Pancreas (tissue), 10 donors: ENCODE measurements at regions not wholly inside any gene's neighbourhood (a gene's known extent, or its start where the extent isn't known, plus 50 kb on each side); places are given as distances from the start of the nearest gene placed in this dataset.
A peak's percentile ranks its signal among the peaks of the same experiment; 100 is the strongest.

Experiments
- ATAC-seq, 4 donors: fragments of 200-7000 bp; cut with Tn5 transposase; one replicate each; pipeline versions ENCODE4 v1.8.0 to v1.9.1; 2020; ENCODE audit warnings: mild to moderate bottlenecking in 4 of 4, moderate library complexity in 4 of 4
- DNase-seq, 6 donors: peaks; one replicate each; pipeline ENCODE4 v3.0.0-alpha.2; 2020
- FAIRE-seq: peaks from 2 replicates; lab custom pipeline; 2012; peaks lifted over from hg19 to GRCh38; lab: Jason Lieb, UNC
- H3K27ac ChIP-seq, 4 donors: fragments of 200-600 bp; sonication (generic); 1 replicate in 3 of 4; 2 replicates in 1 of 4; pipeline versions ENCODE4 v1.5.0 to v1.8.0; 2020
- H3K27me3 ChIP-seq, 4 donors: fragments of 200-600 bp; one replicate each; pipeline ENCODE4 v1.8.0; 2021
- H3K36me3 ChIP-seq, 3 donors: fragments of 200-600 bp; sonication (generic) in 1 of 3; one replicate each; pipeline versions ENCODE4 v1.5.0 to v1.8.0; 2020 to 2021
- H3K4me1 ChIP-seq, 3 donors: fragments of 200-600 bp; one replicate each; pipeline ENCODE4 v1.8.0; 2021
- H3K4me3 ChIP-seq, 4 donors: fragments of 200-600 bp; sonication (generic) in 2 of 4; one replicate each; pipeline versions ENCODE4 v1.5.0 to v1.8.0; 2020 to 2021
- H3K9me3 ChIP-seq, 4 donors: fragments of 200-600 bp; one replicate each; pipeline ENCODE4 v1.8.0; 2021
- WGBS, 2 donors: extraction: QIAGEN DNeasy Blood & Tissue Kit; methylation state at CpG; one replicate each; pipeline ENCODE4 v1.1.7; 2013; 5-methylcytosine and 5-hydroxymethylcytosine counted together
- intact Hi-C, 3 donors: fragments of 100-400 bp; cut with DNase I; formaldehyde crosslinking; loops; one replicate each; pipeline versions ENCODE4 v1.11.1 to v1.14.2; 2022
- TF ChIP-seq, protein P1 (sequence below), 4 donors: fragments of 200-600 bp; sonication (generic) in 3 of 4; IDR thresholded peaks; one replicate each; pipeline versions ENCODE4 v1.5.0 to v1.8.0; 2021; ENCODE audit warnings: antibody characterized with exemption in 4 of 4
- donor health status: healthy with polysubstance abuse.
- donor health status: DM: no; HTN: no; CAD: no; lungs with moderate emphysema.
- donor health status: DM: no; HTN: no; CAD: no.
- donor health status: control.
- donor health status: control.
- donor health status: Bipolar disorder and iron deficiency.
- donor health status: DM: yes; HTN: yes; CAD: no.
- donor health status: DM: no; HTN: no; CAD: no.
- donor health status: DM: no; HTN: no; CAD: no.
- donor health status: DM: yes; HTN: yes; CAD: no.

GRCh38 chr12:123085730-123086487 is 65.0 kb downstream of the PITPNM2 start:
- DNase-seq (peak in 3 of 6 donors; percentile 31 to 81 (median 56)), FAIRE-seq (no peak), ATAC-seq (peak; percentile 40 to 81 (median 75))
- H3K4me1 ChIP-seq = peaks cover 0 to 11% (median 4%) of the 10 kb centered on the region in 3 donors
- no peak overlapping the region for H3K4me3 ChIP-seq
- 73% methylated on average over 10 of the region's 10 CpGs for WGBS, 2 donors
- H3K27ac ChIP-seq = peak overlapping the region in 2 of 4 donors; percentile 4 to 5
- no peaks in the 10 kb centered on the region for H3K27me3 ChIP-seq
- no peaks in the 10 kb centered on the region for H3K36me3 ChIP-seq
- no peaks in the 10 kb centered on the region for H3K9me3 ChIP-seq
- intact Hi-C loops = no loop called here
- TF ChIP-seq, protein P1, sequence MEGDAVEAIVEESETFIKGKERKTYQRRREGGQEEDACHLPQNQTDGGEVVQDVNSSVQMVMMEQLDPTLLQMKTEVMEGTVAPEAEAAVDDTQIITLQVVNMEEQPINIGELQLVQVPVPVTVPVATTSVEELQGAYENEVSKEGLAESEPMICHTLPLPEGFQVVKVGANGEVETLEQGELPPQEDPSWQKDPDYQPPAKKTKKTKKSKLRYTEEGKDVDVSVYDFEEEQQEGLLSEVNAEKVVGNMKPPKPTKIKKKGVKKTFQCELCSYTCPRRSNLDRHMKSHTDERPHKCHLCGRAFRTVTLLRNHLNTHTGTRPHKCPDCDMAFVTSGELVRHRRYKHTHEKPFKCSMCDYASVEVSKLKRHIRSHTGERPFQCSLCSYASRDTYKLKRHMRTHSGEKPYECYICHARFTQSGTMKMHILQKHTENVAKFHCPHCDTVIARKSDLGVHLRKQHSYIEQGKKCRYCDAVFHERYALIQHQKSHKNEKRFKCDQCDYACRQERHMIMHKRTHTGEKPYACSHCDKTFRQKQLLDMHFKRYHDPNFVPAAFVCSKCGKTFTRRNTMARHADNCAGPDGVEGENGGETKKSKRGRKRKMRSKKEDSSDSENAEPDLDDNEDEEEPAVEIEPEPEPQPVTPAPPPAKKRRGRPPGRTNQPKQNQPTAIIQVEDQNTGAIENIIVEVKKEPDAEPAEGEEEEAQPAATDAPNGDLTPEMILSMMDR (IDR thresholded peaks at IDR 0.05) = no peak

DNA sequence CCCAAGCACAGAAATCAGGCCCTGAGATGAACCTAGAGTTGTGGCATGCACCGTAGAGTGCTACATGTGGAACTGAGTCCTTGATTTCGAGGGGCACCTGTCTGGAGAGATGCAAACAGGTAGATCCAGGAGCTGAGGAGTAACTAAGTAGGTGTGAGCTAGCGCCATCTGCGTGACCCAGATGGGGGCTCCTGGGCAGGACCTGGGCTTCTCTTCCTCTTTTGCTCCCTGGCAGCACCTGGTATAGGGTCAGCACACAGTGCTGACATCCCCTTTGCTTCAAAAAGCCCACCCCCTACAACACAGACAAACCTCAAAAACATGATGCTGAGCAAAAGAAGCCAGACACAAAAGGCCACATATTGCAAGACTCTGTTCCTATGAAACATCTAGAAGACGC is 65.8 kb downstream of the PITPNM2 start:
- H3K9me3 ChIP-seq = no peaks in the 10 kb centered on the region
- no peak for FAIRE-seq
- TF ChIP-seq, protein P1 (IDR thresholded peaks at IDR 0.05) = no peak
- 84 to 91% methylated on average over 5 of the region's 5 CpGs for WGBS, 2 donors
- ATAC-seq = no peak
- no peak overlapping the region for H3K27ac ChIP-seq
- no peaks in the 10 kb centered on the region for H3K36me3 ChIP-seq
- peaks cover 0 to 11% (median 4%) of the 10 kb centered on the region in 3 donors for H3K4me1 ChIP-seq
- intact Hi-C loops = no loop called here
- no peak overlapping the region for H3K4me3 ChIP-seq
- no peaks in the 10 kb centered on the region for H3K27me3 ChIP-seq
- no peak for DNase-seq

DNA sequence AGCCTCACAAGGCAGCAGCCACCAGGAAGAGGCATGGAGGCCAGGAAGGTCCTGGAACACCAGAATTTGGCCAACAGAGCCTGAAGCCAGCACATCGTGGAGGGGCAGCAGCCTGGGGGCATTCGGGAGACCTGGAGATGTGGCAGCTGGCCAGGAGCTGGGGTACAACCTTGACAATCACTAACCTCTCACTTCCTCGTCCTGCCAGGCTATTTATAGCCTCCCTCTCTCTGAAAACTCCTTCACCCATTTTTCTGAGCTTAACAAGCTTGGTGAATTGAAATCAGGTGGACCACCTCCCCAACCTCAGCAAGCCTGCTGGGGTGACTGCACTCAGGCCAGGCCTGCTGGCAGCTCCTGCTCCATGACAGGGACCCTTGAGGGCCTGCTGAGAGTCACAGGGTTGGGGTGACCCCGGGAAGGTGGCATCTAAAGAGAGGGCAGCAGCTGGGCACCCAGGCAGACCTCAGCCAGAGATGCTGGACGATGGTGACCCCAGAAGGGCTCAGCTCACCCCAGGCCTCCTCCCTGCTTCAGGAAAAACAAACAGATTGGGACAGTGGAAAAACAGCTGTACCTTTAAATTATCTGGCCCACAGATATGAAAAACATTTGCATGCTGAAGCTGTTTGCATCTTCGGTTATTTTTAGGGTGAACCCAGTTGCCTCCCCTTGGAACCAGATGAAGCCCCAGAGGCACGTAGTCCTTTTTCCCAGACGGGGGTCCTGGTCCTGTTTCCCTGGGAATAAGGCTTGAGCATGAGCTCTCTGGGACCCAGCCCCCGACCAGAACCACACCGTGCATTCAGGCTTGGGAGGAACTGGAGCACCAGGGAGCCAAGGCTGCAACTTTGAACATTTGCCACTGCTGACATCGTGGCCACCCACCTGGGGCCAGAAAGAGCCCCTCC is 67.0 kb downstream of the PITPNM2 start:
- TF ChIP-seq, protein P1 (IDR thresholded peaks at IDR 0.05) = no peak
- FAIRE-seq (no peak), ATAC-seq (no peak), DNase-seq (no peak)
- Histone ChIP-seq H3K4me1 (peaks cover 0 to 11% (median 4%) of the 10 kb centered on the region in 3 donors), H3K27me3 (no peaks in the 10 kb centered on the region), H3K27ac (no peak overlapping the region), H3K36me3 (no peaks in the 10 kb centered on the region), H3K4me3 (no peak overlapping the region), H3K9me3 (no peaks in the 10 kb centered on the region)
- intact Hi-C loops = no loop called here
- 44 to 61% methylated on average over 11 of the region's 11 CpGs for WGBS, 2 donors

DNA sequence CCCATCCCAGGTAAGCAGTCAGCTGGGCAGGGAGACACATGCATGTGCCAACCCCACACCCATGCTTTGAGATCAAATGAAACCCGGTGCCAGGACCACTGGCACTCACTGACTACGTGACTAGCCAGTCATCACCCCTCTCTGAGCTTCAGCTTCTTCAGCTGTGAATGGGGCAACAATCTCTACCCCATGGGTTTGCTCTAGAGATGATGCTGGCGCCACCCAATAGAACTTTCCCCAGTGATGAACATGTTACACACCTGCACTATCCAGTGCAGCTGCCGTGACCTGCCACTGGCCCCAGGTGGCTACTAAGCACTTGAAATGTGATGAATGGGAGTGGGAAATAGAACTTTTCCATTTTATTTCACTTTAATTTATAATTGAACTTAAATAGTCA is 70.3 kb downstream of the PITPNM2 start:
- 88 to 91% methylated on average over 4 of the region's 4 CpGs for WGBS, 2 donors
- Histone ChIP-seq H3K27ac (no peak overlapping the region), H3K36me3 (no peaks in the 10 kb centered on the region), H3K27me3 (no peaks in the 10 kb centered on the region), H3K4me3 (no peak overlapping the region), H3K9me3 (no peaks in the 10 kb centered on the region), H3K4me1 (peaks cover 0 to 11% (median 4%) of the 10 kb centered on the region in 3 donors)
- no peak for ATAC-seq
- TF ChIP-seq, protein P1 (IDR thresholded peaks at IDR 0.05) = no peak
- DNase-seq = no peak
- intact Hi-C loops = no loop called here
- FAIRE-seq = no peak
